Right cardiac atrium (tissue), 5 donors: ENCODE measurements at regions not wholly inside any gene's neighbourhood (a gene's known extent, or its start where the extent isn't known, plus 50 kb on each side); places are given as distances from the start of the nearest gene placed in this dataset.
A peak's percentile ranks its signal among the peaks of the same experiment; 100 is the strongest.
"Not testable (repeated sequence)": the region's sequence is repeated elsewhere in the genome, so short reads cannot be mapped to it uniquely, and the experiment has no call there.

Experiments
- ATAC-seq, 2 donors: fragments of 200-7000 bp; cut with Tn5 transposase; one replicate each; pipeline versions ENCODE4 v1.8.0 to v1.9.1; 2020; ENCODE audit warnings: moderate library complexity in 2 of 2, mild to moderate bottlenecking in 1 of 2
- DNase-seq, 3 donors: peaks; one replicate each; pipeline ENCODE4 v3.0.0-alpha.2; 2020
- H3K27ac ChIP-seq: one replicate; pipeline ENCODE4 v1.5.1; 2013; ENCODE audit warnings: mild to moderate bottlenecking, low read length, control low read depth, moderate library complexity
- H3K27me3 ChIP-seq: one replicate; pipeline ENCODE4 v1.6.1; 2013; ENCODE audit not compliant: control insufficient read depth, insufficient read depth
- H3K4me1 ChIP-seq: one replicate; pipeline ENCODE4 v1.6.1; 2013; ENCODE audit warnings: low read length; ENCODE audit not compliant: control insufficient read depth, insufficient read depth
- H3K4me3 ChIP-seq: one replicate; pipeline ENCODE4 v1.5.1; 2013; ENCODE audit warnings: low read length, control low read depth
- H3K9me3 ChIP-seq: one replicate; pipeline ENCODE4 v1.6.1; 2013; ENCODE audit warnings: low read length; ENCODE audit not compliant: control insufficient read depth
- WGBS: extraction: QIAGEN DNeasy Blood & Tissue Kit; methylation state at CpG from one replicate; pipeline ENCODE4 v1.1.7; 2013; 5-methylcytosine and 5-hydroxymethylcytosine counted together
- intact Hi-C, 4 donors: fragments of 100-400 bp; cut with DNase I; formaldehyde crosslinking; loops; one replicate each; pipeline versions ENCODE4 v1.11.0 to v1.14.0; 2022 to 2023
- donor health status: healthy with polysubstance abuse.
- donor health status: DM: no; HTN: yes; CAD: no.
- donor health status: DM: no; HTN: no; CAD: no.
- donor health status: DM: no; HTN: yes; CAD: no; lungs with severe emphysema.
- donor health status: DM: yes; HTN: yes; CAD: no.

DNA sequence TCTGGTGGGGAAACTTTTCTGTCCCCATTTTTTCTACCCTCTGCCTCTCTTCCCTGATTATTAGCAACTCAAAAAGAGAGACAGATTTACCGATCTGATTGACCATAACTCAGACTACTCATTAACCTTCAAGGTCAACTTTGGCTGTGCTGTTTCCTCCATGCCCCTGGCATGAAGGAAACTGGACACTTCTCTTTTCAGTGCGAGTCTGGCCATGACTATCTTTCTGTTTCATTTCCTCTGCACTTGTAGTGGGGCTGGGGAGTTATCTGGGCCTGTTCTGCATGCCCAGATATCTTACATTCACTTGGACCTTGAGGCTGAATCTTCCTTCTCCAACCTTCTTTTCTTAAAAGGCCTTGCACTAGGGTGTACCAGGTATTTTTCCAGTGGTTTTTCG, 76.9 kb upstream of the SLCO2A1 start:
- ATAC-seq (no peak), DNase-seq (no peak)
- Histone ChIP-seq H3K27ac (no peak overlapping the region), H3K4me3 (no peak overlapping the region), H3K9me3 (no peaks in the 10 kb centered on the region), H3K27me3 (no peaks in the 10 kb centered on the region), H3K4me1 (no peaks in the 10 kb centered on the region)
- intact Hi-C loops = no loop called here
- 68% methylated on average over 3 of the region's 3 CpGs for WGBS

GRCh38 chr3:134105876-134106556, 76.3 kb upstream of the SLCO2A1 start:
- H3K4me1 ChIP-seq = no peaks in the 10 kb centered on the region
- WGBS = 88% methylated on average over 2 of the region's 2 CpGs

DNA sequence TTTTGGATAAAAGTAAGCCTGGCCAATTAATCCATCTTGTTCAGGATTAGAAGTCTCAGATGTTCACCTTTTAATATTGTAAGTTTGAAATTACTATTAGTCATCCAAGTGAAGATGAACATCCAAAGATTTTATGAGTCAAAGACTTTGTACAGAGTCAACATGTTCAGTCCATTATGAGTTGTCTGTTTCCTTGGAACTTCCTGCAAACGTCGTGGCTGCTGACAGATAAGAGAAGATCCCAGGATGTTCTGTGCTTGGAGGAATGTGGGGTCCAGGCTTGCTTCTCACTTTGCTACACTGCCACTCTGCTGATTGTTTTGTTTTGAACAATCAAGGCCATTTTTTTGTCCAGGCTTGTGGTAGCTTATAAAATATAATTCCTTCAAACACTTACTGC, 74.3 kb upstream of the SLCO2A1 start:
- intact Hi-C loops = no loop called here
- no peak for DNase-seq
- no peak overlapping the region for H3K4me3 ChIP-seq
- ATAC-seq = no peak
- H3K27ac ChIP-seq = no peak overlapping the region
- no peaks in the 10 kb centered on the region for H3K4me1 ChIP-seq
- no peaks in the 10 kb centered on the region for H3K9me3 ChIP-seq
- 29% methylated on average over 2 of the region's 2 CpGs for WGBS
- H3K27me3 ChIP-seq = no peaks in the 10 kb centered on the region

More at GRCh38 chr3:134105876-134106556, 76.3 kb upstream of the SLCO2A1 start:
- ATAC-seq (no peak), DNase-seq (no peak)
- no peaks in the 10 kb centered on the region for H3K9me3 ChIP-seq
- H3K27me3 ChIP-seq = no peaks in the 10 kb centered on the region
- H3K4me3 ChIP-seq = no peak overlapping the region
- H3K27ac ChIP-seq = no peak overlapping the region
- intact Hi-C loops = no loop called here

- Histone ChIP-seq H3K27me3 (no peaks in the 10 kb centered on the region), H3K4me3 (no peak overlapping the region), H3K4me1 (no peaks in the 10 kb centered on the region), H3K27ac (no peak overlapping the region), H3K9me3 (no peaks in the 10 kb centered on the region)
- no peak for DNase-seq
- 98% methylated on average over 1 of the region's 1 CpG for WGBS
- intact Hi-C loops = no loop called here
- no peak for ATAC-seq
Observed at GRCh38 chr3:134103470-134103869, 73.7 kb upstream of the SLCO2A1 start.

DNA sequence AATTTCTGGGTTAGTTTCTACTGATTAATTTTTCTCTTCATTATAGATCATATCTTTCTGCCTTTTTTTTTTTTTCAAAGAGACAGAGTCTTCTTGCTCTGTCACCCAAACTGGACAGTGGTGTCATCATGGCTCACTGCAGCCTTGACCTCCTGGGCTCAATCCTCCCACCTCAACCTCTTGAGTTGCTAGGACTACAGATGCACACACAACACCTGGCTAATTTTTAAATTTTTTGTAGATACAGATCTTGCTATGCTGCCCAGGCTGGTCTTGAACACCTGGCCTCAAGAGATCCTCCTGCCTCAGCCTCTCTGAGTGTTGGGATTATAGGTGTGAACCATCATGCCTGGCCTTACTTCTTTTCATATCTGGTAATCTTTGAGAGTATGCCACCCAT, 73.3 kb upstream of the SLCO2A1 start:
- H3K4me1 ChIP-seq = no peaks in the 10 kb centered on the region
- DNase-seq = no peak
- H3K27me3 ChIP-seq = no peaks in the 10 kb centered on the region
- intact Hi-C loops = no loop called here
- no peak overlapping the region for H3K4me3 ChIP-seq
- H3K27ac ChIP-seq = no peak overlapping the region
- no peak for ATAC-seq
- H3K9me3 ChIP-seq = no peaks in the 10 kb centered on the region

GRCh38 chr3:134096214-134096613, 66.5 kb upstream of the SLCO2A1 start:
- ATAC-seq, DNase-seq, H3K4me3 ChIP-seq, H3K9me3 ChIP-seq, intact Hi-C loops, H3K27me3 ChIP-seq, H3K27ac ChIP-seq, H3K4me1 ChIP-seq: not testable (repeated sequence)
- WGBS = 79% methylated on average over 3 of the region's 3 CpGs

DNA sequence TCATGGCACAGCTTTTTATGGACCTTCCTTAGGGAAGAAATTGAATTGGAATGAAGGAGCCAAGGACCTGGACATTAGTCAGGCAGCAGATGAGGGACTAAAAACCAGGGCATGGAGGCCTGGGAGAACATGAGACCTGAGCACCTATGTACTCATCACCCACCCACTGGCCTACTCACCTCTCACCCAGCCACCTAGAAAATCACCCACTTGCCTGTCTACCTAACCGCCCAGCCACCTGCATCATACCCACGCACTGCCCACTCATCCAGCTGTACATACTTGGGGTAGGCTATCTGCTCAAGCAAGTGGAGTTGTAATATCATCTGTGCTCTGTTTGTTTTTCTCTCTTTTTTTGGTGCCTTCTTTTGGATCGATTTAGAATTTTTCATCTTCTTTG, 65.3 kb upstream of the SLCO2A1 start:
- ATAC-seq (no peak), DNase-seq (no peak)
- no peaks in the 10 kb centered on the region for H3K9me3 ChIP-seq
- no peak overlapping the region for H3K4me3 ChIP-seq
- H3K27me3 ChIP-seq = no peaks in the 10 kb centered on the region
- H3K27ac ChIP-seq = no peak overlapping the region
- intact Hi-C loops = no loop called here
- H3K4me1 ChIP-seq = peaks cover 2% of the 10 kb centered on the region
- 95% methylated on average over 3 of the region's 3 CpGs for WGBS

GRCh38 chr3:134094491-134094890, 64.8 kb upstream of the SLCO2A1 start:
- no peak overlapping the region for H3K4me3 ChIP-seq
- H3K4me1 ChIP-seq = peaks cover 2% of the 10 kb centered on the region
- DNase-seq (no peak), ATAC-seq (no peak)
- WGBS = 67% methylated on average over 3 of the region's 3 CpGs
- H3K27ac ChIP-seq = no peak overlapping the region
- H3K9me3 ChIP-seq = no peaks in the 10 kb centered on the region
- no peaks in the 10 kb centered on the region for H3K27me3 ChIP-seq
- intact Hi-C loops = no loop called here

DNA sequence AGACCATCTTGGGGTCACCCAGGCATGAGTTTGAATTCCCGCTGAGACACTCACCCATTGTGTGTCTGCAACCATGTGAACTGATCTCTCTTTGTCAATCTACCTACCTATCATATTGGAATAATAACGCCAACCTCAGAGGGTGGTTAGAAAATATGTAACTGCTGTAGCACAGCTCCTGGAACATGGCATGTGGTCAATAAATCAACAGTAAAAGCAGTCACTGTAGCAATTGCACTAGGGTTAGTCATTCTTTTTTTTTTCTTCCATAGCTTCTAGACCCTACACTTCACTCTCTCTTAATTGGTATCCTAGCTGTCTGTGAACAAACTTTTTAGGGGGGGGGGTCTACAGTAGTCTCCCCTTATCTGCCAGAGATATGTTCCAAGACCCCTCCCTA, 64.2 kb upstream of the SLCO2A1 start:
- H3K4me3 ChIP-seq = no peak overlapping the region
- H3K27ac ChIP-seq = no peak overlapping the region
- H3K27me3 ChIP-seq = no peaks in the 10 kb centered on the region
- DNase-seq (no peak), ATAC-seq (no peak)
- H3K9me3 ChIP-seq = no peaks in the 10 kb centered on the region
- H3K4me1 ChIP-seq = peaks cover 2% of the 10 kb centered on the region
- WGBS = 98% methylated on average over 2 of the region's 2 CpGs
- intact Hi-C loops = no loop called here

- H3K9me3 ChIP-seq = no peaks in the 10 kb centered on the region
- 47% methylated on average over 6 of the region's 6 CpGs for WGBS
- H3K4me3 ChIP-seq = no peak overlapping the region
Observed at GRCh38 chr3:134092208-134092701, 62.5 kb upstream of the SLCO2A1 start.

GRCh38 chr3:134090031-134090430, 60.3 kb upstream of the SLCO2A1 start:
- ATAC-seq = no peak
- intact Hi-C loops = no loop called here
- Histone ChIP-seq H3K9me3 (no peaks in the 10 kb centered on the region), H3K4me1 (peaks cover 2% of the 10 kb centered on the region), H3K4me3 (no peak overlapping the region), H3K27me3 (no peaks in the 10 kb centered on the region), H3K27ac (no peak overlapping the region)
- DNase-seq = no peak
- WGBS = 88% methylated on average over 2 of the region's 2 CpGs

More at GRCh38 chr3:134092208-134092701, 62.5 kb upstream of the SLCO2A1 start:
- peak in 1 of 2 donors; percentile 40 for ATAC-seq
- DNase-seq = no peak
- no peak overlapping the region for H3K27ac ChIP-seq
- H3K27me3 ChIP-seq = no peaks in the 10 kb centered on the region
- intact Hi-C loops = no loop called here
- peaks cover 2% of the 10 kb centered on the region for H3K4me1 ChIP-seq
